Transverse colon (tissue), 4 donors: ENCODE measurements at regions not wholly inside any gene's neighbourhood (a gene's known extent, or its start where the extent isn't known, plus 50 kb on each side); places are given as distances from the start of the nearest gene placed in this dataset.

Source experiments
- POLR2AphosphoS5 ChIP-seq, 3 donors: sonication (generic); formaldehyde crosslinking; IDR thresholded peaks; one replicate each; pipeline ENCODE4 v1.6.1; 2016; ENCODE audit warnings: antibody characterized with exemption in 3 of 3
- TF ChIP-seq, protein P1 (sequence below), 5 experiments: fragments of 200-600 bp in 3 of 5; fragments of 450-650 bp in 2 of 5; sonication (generic) in 3 of 5; IDR thresholded peaks; 1 replicate in 2 of 5; 2 replicates in 3 of 5; pipeline ENCODE4 v1.5.1; 2016 to 2017; ENCODE audit warnings: antibody characterized with exemption in 5 of 5, inconsistent platforms in 3 of 5, mild to moderate bottlenecking in 2 of 5, moderate library complexity in 1 of 5

DNA sequence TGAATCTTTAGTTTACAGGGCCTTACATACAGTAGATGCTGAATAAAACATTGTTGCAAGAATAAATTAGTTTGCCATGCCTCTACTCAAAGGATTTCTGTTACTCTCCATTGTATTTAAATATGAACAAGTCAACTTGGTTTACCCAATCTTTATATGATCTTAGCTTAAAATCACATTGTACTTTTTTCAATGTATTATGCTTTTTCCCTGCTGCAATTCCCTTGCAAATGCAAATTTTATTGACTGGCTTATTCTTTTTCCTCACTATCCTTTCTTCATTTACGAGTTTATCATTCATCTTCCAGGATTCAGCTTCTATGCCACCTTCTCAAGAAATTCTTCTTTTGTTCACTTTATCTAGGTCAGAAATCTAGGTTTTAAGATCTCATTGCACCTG, 571.4 kb upstream of the ZNF804A start:
- TF ChIP-seq POLR2AphosphoS5 (IDR thresholded peaks at IDR 0.05), result no peak
- TF ChIP-seq, protein P1, sequence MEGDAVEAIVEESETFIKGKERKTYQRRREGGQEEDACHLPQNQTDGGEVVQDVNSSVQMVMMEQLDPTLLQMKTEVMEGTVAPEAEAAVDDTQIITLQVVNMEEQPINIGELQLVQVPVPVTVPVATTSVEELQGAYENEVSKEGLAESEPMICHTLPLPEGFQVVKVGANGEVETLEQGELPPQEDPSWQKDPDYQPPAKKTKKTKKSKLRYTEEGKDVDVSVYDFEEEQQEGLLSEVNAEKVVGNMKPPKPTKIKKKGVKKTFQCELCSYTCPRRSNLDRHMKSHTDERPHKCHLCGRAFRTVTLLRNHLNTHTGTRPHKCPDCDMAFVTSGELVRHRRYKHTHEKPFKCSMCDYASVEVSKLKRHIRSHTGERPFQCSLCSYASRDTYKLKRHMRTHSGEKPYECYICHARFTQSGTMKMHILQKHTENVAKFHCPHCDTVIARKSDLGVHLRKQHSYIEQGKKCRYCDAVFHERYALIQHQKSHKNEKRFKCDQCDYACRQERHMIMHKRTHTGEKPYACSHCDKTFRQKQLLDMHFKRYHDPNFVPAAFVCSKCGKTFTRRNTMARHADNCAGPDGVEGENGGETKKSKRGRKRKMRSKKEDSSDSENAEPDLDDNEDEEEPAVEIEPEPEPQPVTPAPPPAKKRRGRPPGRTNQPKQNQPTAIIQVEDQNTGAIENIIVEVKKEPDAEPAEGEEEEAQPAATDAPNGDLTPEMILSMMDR (IDR thresholded peaks at IDR 0.05), result no peak
